ENCODE measurements at regions not wholly inside any gene's neighbourhood (a gene's known extent, or its start where the extent isn't known, plus 50 kb on each side); places are given as distances from the start of the nearest gene placed in this dataset.

DNA sequence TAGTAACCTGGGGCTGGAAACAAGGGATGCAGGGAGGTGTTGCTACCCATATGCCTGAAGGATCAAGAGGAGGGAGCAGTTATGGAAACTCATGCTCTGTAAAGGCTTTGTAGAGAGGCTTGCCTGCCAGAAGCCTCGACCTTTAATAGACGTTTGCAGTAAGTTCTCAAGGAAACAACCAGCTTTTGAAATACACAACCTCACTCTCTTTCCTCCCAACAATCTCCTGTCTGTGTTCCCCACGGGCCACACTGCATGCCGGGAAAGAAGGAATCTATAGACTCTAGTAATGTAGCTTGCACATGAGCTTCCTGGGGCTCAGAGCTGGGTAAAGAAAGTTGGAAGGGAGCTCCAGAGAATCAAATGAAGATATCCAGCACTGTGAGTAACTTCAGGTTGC lies 101.6 kb upstream of the PACRGL start:
- TF ChIP-seq, protein P1, sequence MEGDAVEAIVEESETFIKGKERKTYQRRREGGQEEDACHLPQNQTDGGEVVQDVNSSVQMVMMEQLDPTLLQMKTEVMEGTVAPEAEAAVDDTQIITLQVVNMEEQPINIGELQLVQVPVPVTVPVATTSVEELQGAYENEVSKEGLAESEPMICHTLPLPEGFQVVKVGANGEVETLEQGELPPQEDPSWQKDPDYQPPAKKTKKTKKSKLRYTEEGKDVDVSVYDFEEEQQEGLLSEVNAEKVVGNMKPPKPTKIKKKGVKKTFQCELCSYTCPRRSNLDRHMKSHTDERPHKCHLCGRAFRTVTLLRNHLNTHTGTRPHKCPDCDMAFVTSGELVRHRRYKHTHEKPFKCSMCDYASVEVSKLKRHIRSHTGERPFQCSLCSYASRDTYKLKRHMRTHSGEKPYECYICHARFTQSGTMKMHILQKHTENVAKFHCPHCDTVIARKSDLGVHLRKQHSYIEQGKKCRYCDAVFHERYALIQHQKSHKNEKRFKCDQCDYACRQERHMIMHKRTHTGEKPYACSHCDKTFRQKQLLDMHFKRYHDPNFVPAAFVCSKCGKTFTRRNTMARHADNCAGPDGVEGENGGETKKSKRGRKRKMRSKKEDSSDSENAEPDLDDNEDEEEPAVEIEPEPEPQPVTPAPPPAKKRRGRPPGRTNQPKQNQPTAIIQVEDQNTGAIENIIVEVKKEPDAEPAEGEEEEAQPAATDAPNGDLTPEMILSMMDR (conservative IDR thresholded peaks at IDR 0.05; ENCODE audit: low read depth, low read length), result no peak
- TF ChIP-seq RFX5 (IDR thresholded peaks at IDR 0.05; ENCODE audit: low read depth, low read length) (no peak), RAD21 (IDR thresholded peaks at IDR 0.05; ENCODE audit: low read length) (no peak), FOS (IDR thresholded peaks at IDR 0.05; ENCODE audit: low read depth, low read length) (no peak), CEBPB (IDR thresholded peaks at IDR 0.05; ENCODE audit: low read depth, low read length) (no peak), CHD1 (IDR thresholded peaks at IDR 0.05; ENCODE audit: low read depth, low read length) (no peak), POLR2A (IDR thresholded peaks at IDR 0.05; ENCODE audit: low read depth, low read length) (no peak)
- TF ChIP-seq, protein P2, sequence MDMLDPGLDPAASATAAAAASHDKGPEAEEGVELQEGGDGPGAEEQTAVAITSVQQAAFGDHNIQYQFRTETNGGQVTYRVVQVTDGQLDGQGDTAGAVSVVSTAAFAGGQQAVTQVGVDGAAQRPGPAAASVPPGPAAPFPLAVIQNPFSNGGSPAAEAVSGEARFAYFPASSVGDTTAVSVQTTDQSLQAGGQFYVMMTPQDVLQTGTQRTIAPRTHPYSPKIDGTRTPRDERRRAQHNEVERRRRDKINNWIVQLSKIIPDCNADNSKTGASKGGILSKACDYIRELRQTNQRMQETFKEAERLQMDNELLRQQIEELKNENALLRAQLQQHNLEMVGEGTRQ (IDR thresholded peaks at IDR 0.05; ENCODE audit: low read depth, low read length), result no peak
- TF ChIP-seq, protein P3, sequence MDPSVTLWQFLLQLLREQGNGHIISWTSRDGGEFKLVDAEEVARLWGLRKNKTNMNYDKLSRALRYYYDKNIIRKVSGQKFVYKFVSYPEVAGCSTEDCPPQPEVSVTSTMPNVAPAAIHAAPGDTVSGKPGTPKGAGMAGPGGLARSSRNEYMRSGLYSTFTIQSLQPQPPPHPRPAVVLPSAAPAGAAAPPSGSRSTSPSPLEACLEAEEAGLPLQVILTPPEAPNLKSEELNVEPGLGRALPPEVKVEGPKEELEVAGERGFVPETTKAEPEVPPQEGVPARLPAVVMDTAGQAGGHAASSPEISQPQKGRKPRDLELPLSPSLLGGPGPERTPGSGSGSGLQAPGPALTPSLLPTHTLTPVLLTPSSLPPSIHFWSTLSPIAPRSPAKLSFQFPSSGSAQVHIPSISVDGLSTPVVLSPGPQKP (IDR thresholded peaks at IDR 0.05; ENCODE audit: borderline replicate concordance, low read depth, low read length), result no peak
